HG03280 (cell line): ENCODE measurements at regions not wholly inside any gene's neighbourhood (a gene's known extent, or its start where the extent isn't known, plus 50 kb on each side); places are given as distances from the start of the nearest gene placed in this dataset.
"Not testable (repeated sequence)": the region's sequence is repeated elsewhere in the genome, so short reads cannot be mapped to it uniquely, and the experiment has no call there.

Experiments used
- ATAC-seq: cut with Tn5 transposase; IDR thresholded peaks from one replicate; pipeline ENCODE4 v1.9.1; 2021; ENCODE audit warnings: mild to moderate bottlenecking, moderate library complexity; ENCODE audit not compliant: unreplicated experiment

DNA sequence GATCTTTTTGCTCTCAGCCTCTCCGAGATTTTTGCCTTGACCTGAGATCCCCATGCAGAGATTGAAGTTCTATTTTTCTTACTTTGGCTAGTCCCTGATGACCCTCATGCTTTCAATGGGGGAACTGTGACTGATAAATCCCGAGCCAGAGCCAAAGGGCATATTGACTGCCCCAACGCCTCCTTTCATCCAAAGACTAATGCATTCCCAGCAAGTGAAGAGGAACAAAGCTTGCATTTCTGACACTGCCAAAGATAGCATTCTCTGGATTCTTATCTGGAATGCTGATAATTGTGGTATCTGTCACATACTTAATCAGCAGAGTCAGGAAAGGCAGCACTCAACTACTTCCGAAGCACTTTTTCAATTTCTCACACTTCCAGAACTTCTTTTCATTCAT is 152.3 kb upstream of the EGLN3 start:
- no peak for ATAC-seq

DNA sequence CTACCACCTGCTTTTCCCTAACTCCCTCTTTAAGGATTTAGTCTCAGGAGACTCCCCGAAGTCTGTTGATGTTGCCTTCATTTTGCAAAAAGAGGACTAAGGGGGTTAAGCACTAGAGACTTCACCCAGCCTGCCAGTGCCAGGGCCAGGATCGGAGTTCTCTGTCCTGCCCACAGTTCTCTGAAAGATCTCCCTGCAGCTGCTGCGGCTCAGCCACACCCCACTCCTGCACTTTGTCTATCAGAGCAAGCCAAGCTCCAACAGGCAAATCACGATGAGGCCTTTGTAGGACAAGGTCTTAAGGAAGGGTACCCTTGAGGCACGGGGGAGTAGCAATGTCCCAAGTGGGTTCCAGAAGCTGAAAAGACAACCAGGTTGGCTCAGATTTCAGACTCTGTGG is 148.8 kb upstream of the EGLN3 start:
- ATAC-seq = no peak

- ATAC-seq = no peak
These were observed 148.1 kb upstream of the EGLN3 start for GRCh38 chr14:34098985-34099349.

GRCh38 chr14:34098045-34098984 is 147.4 kb upstream of the EGLN3 start:
- no peak for ATAC-seq

- no peak for ATAC-seq
These were observed 146.8 kb upstream of the EGLN3 start for GRCh38 chr14:34097644-34098043.

- ATAC-seq = no peak
These were observed 143.5 kb upstream of the EGLN3 start for GRCh38 chr14:34094384-34094783.

DNA sequence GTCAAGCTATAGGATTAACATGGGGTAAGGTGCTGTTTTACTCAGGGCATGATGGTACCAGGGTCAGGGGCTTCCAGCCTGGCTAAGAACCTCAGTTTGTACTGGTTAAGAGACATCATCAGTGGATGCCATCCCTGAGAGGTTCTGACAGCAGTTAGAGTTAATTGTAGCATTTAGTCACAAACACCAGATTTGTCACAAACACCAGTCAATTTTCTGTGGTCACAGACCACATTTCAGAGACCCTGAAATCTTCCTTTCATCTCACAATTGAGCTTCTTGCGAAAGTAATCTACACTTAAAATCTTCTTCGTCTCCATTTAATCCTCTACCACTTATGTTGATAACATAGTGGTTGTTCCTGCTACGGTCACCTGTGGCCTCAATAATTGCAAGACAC is 143.0 kb upstream of the EGLN3 start:
- ATAC-seq = no peak

GRCh38 chr14:34090451-34090850 is 139.6 kb upstream of the EGLN3 start:
- ATAC-seq = no peak

GRCh38 chr14:34088914-34089313 is 138.0 kb upstream of the EGLN3 start:
- no peak for ATAC-seq

DNA sequence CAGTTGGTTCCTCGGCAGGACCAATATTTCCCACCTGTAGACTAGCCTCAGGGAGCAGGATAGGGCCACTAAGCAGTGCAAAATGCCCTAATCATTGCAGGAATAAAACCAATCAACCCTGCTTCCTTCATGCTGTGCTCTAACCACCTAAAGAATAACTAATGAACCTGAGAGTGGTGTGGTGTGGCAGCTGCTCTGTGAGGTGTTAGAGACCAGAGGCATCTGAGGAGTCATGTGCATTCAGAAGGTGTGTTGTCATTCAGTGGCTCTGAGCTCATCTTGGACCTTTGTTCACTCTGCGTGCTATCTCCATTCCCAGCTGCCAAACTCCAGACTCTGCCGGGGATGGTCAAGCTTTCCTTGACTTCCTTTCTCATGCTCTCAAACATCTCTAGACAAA is 136.7 kb upstream of the EGLN3 start:
- no peak for ATAC-seq

DNA sequence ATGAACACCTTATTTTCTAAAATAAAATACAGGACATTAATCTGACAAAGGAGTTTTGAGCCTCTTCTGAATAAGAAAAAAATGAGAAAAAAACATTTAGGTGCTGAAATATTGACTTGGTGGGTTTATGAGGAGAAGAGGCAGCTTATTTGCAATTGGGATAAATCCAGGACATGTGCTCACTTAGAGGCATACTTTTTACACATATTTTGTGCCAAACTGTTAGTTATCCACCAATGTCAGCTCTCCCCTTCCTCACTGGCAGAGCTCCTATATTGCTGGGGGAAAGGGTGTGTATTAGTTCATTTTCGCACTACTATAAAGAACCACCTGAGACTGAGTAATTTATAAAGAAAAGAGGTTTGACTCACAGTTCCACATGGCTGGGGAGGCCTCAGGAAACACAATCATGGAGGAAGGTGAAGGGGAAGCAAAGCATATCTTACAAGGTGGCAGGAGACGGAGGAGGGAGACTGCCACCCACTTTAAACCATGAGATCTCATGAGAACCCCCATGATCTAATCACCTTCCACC is 135.4 kb upstream of the EGLN3 start:
- ATAC-seq = no peak

- ATAC-seq = no peak
These were observed 134.8 kb upstream of the EGLN3 start for GRCh38 chr14:34085695-34086094.

- ATAC-seq = no peak
These were observed 130.8 kb upstream of the EGLN3 start for GRCh38 chr14:34081576-34082136.

GRCh38 chr14:34081101-34081575 is 130.3 kb upstream of the EGLN3 start:
- no peak for ATAC-seq

DNA sequence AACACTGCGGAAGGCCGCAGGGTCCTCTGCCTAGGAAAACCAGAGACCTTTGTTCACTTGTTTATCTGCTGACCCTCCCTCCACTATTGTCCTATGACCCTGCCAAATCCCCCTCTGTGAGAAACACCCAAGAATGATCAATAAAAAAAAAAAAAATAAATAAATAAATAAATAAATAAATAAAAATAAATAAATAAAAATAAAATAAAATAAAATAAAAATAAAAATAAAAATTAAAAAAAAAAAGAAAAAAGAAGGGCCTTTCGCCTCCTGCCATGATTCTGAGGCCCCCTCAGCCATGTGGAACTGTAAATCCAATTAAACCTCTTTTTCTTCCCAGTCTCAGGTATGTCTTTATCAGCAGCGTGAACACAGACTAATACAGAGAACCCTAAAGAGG is 128.8 kb upstream of the EGLN3 start:
- not testable (repeated sequence) for ATAC-seq

- ATAC-seq = no peak
These were observed 127.4 kb upstream of the EGLN3 start for GRCh38 chr14:34078117-34078743.

DNA sequence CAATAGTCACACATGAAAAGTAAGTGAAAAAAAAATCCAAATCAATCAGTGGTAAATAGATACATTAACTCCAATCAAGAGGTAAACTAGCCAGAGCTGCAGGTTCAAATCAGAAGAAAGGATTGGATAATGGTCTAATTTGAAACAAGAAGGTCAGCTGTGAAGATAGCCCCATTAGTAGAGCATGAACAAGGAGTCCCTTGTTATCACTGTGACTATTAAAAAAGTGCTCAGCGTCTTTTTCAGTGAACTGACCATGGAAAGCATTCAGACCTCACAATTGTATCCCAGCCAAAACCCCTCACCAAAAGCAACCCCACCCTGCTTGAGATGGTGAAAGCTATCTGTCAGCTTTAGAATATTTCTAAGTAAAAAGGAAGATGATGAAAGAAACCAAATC is 125.0 kb upstream of the EGLN3 start:
- no peak for ATAC-seq

DNA sequence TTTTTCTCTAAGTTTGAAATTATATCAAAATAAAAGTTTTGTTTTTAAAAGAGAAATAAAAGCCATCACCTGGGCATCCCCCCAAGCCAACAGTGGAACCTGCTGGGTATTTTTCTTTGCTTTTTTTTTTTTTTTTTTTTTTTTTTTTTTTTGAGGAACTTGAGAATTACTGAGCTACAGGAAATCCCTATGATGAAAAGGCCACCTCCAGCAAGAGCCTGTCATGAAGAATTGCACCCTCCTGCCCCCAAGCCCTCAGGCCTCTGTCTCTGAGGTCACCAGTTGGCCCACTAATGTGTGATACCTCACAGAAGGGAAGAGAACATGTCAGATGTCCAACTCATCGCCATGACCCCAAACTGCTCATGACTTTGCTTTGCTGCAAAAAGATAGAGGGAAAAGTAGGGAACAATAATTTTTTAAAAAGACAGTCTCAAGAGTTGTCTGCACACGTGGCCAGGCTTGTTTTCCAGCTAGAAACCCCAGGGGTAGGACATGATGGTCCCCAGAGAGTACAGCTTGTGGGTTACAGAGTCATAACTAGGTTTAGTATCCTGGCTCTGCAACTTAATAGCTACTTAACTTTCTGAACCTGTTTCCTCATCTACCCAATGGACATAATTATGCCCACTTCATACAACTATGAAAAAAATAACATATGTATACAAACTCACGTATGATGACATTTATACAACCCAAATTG is 124.3 kb upstream of the EGLN3 start:
- ATAC-seq = no peak

DNA sequence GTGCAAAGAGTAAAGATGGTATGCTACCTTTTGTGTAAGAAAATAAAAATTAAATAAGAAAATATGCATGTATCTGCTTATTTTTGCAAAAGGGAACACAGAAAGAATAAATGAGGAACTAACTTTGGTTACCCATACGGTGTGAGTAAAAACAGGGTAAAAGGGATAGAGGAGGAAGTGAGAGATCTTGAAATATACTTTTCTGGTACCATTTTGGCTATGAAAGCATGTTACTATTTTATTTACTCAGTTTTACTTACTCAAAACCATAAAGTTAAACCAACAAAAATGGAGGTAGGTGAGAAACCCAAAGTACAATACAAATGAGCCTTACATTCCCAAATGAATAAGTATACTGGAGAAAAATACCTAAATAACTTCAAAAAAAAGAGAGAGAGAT is 122.0 kb upstream of the EGLN3 start:
- ATAC-seq = no peak

DNA sequence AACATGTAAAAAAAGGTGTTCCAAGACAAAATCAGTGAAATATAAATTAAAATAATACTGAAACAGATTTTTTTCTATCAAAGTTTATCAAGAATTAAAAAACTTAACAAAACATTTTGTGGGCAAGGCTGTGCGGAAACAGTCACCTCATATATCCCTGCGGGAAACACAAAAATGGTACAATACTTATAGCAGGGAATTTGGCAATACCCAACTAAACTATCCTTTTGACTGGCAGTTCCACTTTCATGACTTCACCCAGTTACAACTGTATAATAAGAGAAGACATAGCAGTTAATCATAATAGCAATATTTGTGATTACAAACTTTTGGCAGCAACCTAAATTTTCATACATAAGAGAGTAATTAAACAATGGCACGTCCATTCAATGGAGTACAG is 121.5 kb upstream of the EGLN3 start:
- no peak for ATAC-seq

DNA sequence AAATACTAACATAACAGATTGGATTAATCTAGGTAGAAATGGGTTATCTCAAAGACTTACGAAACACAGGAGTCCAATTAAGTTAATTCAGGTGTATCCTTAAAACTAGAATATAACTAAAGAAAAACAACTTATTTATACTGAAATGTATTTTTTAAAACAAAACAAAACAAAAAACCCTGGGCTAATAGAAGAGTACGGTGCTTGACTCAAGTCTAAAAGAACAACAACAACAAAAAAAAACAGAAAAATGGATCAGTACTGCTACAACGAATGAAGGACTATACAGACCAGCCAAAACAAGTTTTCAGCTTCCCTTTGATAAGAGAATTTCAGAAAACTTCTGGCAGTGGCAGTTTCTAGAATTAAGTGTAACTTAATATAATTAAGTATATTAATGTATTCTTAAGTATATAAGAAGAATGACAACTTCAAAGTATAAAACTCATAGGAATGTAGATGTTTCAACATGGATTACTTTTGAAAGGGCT is 120.1 kb upstream of the EGLN3 start:
- ATAC-seq = no peak
